GM20431 (cell line): ENCODE measurements at regions not wholly inside any gene's neighbourhood (a gene's known extent, or its start where the extent isn't known, plus 50 kb on each side); places are given as distances from the start of the nearest gene placed in this dataset.
"Not testable (repeated sequence)": the region's sequence is repeated elsewhere in the genome, so short reads cannot be mapped to it uniquely, and the experiment has no call there.

Experiments used
- in situ Hi-C: fragments of 300-500 bp; cut with MseI, MboI; formaldehyde crosslinking; loops from one replicate; pipeline ENCODE4 v1.15.0; 2020; ENCODE audit warnings: low sequenced_read_pairs; ENCODE audit not compliant: unreplicated experiment

GRCh38 chr6:146917182-146917581 lies 287.0 kb upstream of the STXBP5 start:
- in situ Hi-C loops = no loop called here

GRCh38 chr6:146917979-146918378 lies 286.2 kb upstream of the STXBP5 start:
- in situ Hi-C loops = no loop called here

GRCh38 chr6:146919017-146919416 lies 285.2 kb upstream of the STXBP5 start:
- in situ Hi-C loops = no loop called here

- in situ Hi-C loops = no loop called here
Observed at GRCh38 chr6:146923205-146923833, 280.9 kb upstream of the STXBP5 start.

GRCh38 chr6:146925846-146926245 lies 278.4 kb upstream of the STXBP5 start:
- in situ Hi-C loops = no loop called here

GRCh38 chr6:146928503-146928902 lies 275.7 kb upstream of the STXBP5 start:
- in situ Hi-C loops = no loop called here

- in situ Hi-C loops = no loop called here
Observed at GRCh38 chr6:146931214-146931613, 273.0 kb upstream of the STXBP5 start.

GRCh38 chr6:146937316-146937715 lies 266.9 kb upstream of the STXBP5 start:
- in situ Hi-C loops = no loop called here

- in situ Hi-C loops = no loop called here
Observed at GRCh38 chr6:146938266-146938665, 266.0 kb upstream of the STXBP5 start.

GRCh38 chr6:146939456-146939855 lies 264.8 kb upstream of the STXBP5 start:
- in situ Hi-C loops = not testable (repeated sequence)

GRCh38 chr6:146943664-146944063 lies 260.6 kb upstream of the STXBP5 start:
- in situ Hi-C loops = no loop called here

GRCh38 chr6:146944077-146944476 lies 260.1 kb upstream of the STXBP5 start:
- in situ Hi-C loops = no loop called here

GRCh38 chr6:146944809-146945208 lies 259.4 kb upstream of the STXBP5 start:
- in situ Hi-C loops = no loop called here

- in situ Hi-C loops = no loop called here
Observed at GRCh38 chr6:146946559-146946958, 257.7 kb upstream of the STXBP5 start.

- in situ Hi-C loops = no loop called here
Observed at GRCh38 chr6:146948790-146949342, 255.4 kb upstream of the STXBP5 start.

GRCh38 chr6:146949425-146949824 lies 254.8 kb upstream of the STXBP5 start:
- in situ Hi-C loops = no loop called here

- in situ Hi-C loops = no loop called here
Observed at GRCh38 chr6:146950351-146950835, 253.8 kb upstream of the STXBP5 start.

- in situ Hi-C loops = no loop called here
Observed at GRCh38 chr6:146955570-146955969, 248.6 kb upstream of the STXBP5 start.

- in situ Hi-C loops = no loop called here
Observed at GRCh38 chr6:146957181-146958093, 246.8 kb upstream of the STXBP5 start.

GRCh38 chr6:146961831-146962230 lies 242.4 kb upstream of the STXBP5 start:
- in situ Hi-C loops = no loop called here

- in situ Hi-C loops = no loop called here
Observed at GRCh38 chr6:146962329-146962728, 241.9 kb upstream of the STXBP5 start.
